ENCODE measurements at regions not wholly inside any gene's neighbourhood (a gene's known extent, or its start where the extent isn't known, plus 50 kb on each side); places are given as distances from the start of the nearest gene placed in this dataset.

- no peak overlapping the region for H3K18ac ChIP-seq (ENCODE audit: insufficient read length, low read depth, low read length)
- H3K79me2 ChIP-seq (ENCODE audit: insufficient read depth, low read length) = no peaks in the 10 kb centered on the region
- no peaks in the 10 kb centered on the region for H3K23me2 ChIP-seq (ENCODE audit: insufficient read length, low read depth, low read length, poor library complexity, severe bottlenecking)
- no peaks in the 10 kb centered on the region for H3K27me3 ChIP-seq (ENCODE audit: insufficient read depth, low read length)
- H2AK5ac ChIP-seq (ENCODE audit: insufficient read length, low read length) = no peak overlapping the region
- Mint-ChIP-seq H3K36me3 (ENCODE audit: insufficient read depth in 1 of 3, low read depth in 3 of 3) (peaks cover 0 to 20% (median 11%) of the 10 kb centered on the region in 3 experiments; a peak in 4 of 7 replicates), H3K27me3 (ENCODE audit: low read depth) (peaks cover 3% of the 10 kb centered on the region; the same call in 1 of the 2 replicates), H3K9me3 (peaks cover 7 to 78% of the 10 kb centered on the region in 2 experiments), H3K4me3 (no peak overlapping the region), H3K4me1 (no peaks in the 10 kb centered on the region), H3K27ac (no peak overlapping the region)
- no peak overlapping the region for H3K56ac ChIP-seq (ENCODE audit: insufficient read length, low read depth, low read length)
- no peak overlapping the region for H3K4me2 ChIP-seq (ENCODE audit: insufficient read depth, insufficient read length, low read length)
- no peak overlapping the region for H2BK15ac ChIP-seq (ENCODE audit: low read depth, low read length)
- H3K4ac ChIP-seq (ENCODE audit: low read depth, low read length) = no peak overlapping the region
- H3T11ph ChIP-seq (ENCODE audit: low read length) = no peak overlapping the region
- H3K27ac ChIP-seq (ENCODE audit: insufficient read length, low read depth, low read length) = no peak overlapping the region
- H4K5ac ChIP-seq (ENCODE audit: insufficient read length, low read depth, low read length) = no peak overlapping the region
- no CpG with 5 or more reads among the region's 2 CpGs for WGBS (ENCODE audit: extremely low coverage, insufficient read length, low lambda C conversion rate)
- no peak overlapping the region for H3K9ac ChIP-seq (ENCODE audit: extremely low read depth, insufficient read length, low read length)
- no peaks in the 10 kb centered on the region for H3K79me1 ChIP-seq (ENCODE audit: insufficient read depth, low read depth, low read length, poor library complexity, severe bottlenecking)
- no peak overlapping the region for H2BK5ac ChIP-seq (ENCODE audit: insufficient read length, low read length)
- no peak overlapping the region for H3K14ac ChIP-seq (ENCODE audit: insufficient read depth, low read length)
- H2BK20ac ChIP-seq (ENCODE audit: low read depth, low read length, poor library complexity, severe bottlenecking) = no peak overlapping the region
- H4K8ac ChIP-seq (replicated peaks; ENCODE audit: insufficient read length, low read depth, low read length) = no peak overlapping the region
- TF ChIP-seq, protein P1, sequence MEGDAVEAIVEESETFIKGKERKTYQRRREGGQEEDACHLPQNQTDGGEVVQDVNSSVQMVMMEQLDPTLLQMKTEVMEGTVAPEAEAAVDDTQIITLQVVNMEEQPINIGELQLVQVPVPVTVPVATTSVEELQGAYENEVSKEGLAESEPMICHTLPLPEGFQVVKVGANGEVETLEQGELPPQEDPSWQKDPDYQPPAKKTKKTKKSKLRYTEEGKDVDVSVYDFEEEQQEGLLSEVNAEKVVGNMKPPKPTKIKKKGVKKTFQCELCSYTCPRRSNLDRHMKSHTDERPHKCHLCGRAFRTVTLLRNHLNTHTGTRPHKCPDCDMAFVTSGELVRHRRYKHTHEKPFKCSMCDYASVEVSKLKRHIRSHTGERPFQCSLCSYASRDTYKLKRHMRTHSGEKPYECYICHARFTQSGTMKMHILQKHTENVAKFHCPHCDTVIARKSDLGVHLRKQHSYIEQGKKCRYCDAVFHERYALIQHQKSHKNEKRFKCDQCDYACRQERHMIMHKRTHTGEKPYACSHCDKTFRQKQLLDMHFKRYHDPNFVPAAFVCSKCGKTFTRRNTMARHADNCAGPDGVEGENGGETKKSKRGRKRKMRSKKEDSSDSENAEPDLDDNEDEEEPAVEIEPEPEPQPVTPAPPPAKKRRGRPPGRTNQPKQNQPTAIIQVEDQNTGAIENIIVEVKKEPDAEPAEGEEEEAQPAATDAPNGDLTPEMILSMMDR (conservative IDR thresholded peaks at IDR 0.05) = no peak
- no peak overlapping the region for H2AFZ ChIP-seq (ENCODE audit: low read length)
- H3K4me1 ChIP-seq (ENCODE audit: insufficient read depth, low read length) = no peaks in the 10 kb centered on the region
- H3K9me3 ChIP-seq (ENCODE audit: control insufficient read depth, low read depth, low read length) = no peaks in the 10 kb centered on the region
- no peak overlapping the region for H3K23ac ChIP-seq (ENCODE audit: insufficient read length, low read depth, low read length)
- H4K20me1 ChIP-seq (ENCODE audit: control insufficient read depth, insufficient read depth, insufficient read length) = no peaks in the 10 kb centered on the region
- DNase-seq = no peak
- H2BK12ac ChIP-seq (ENCODE audit: insufficient read length, low read depth, low read length) = no peak overlapping the region
- no peak overlapping the region for H2BK120ac ChIP-seq (ENCODE audit: low read depth, low read length, poor library complexity, severe bottlenecking)
- no peak overlapping the region for H4K91ac ChIP-seq (ENCODE audit: insufficient read length, low read depth, low read length)
Observed at GRCh38 chr7:4445777-4446176, 236.3 kb upstream of the FOXK1 start.

All from H9 (cell line).